ENCODE measurements at regions not wholly inside any gene's neighbourhood (a gene's known extent, or its start where the extent isn't known, plus 50 kb on each side); places are given as distances from the start of the nearest gene placed in this dataset.

- TF ChIP-seq CTCF (IDR thresholded peaks at IDR 0.05; ENCODE audit: insufficient read depth, low read length, poor library complexity, severe bottlenecking): no peak
- no peak for TF ChIP-seq EZH2phosphoT487 (conservative IDR thresholded peaks at IDR 0.05; ENCODE audit: low read length)
Measured at GRCh38 chr5:163604013-163604412, 98.6 kb downstream of the MAT2B start.

All from SU-DHL-6 (cell line).